ENCODE measurements at regions not wholly inside any gene's neighbourhood (a gene's known extent, or its start where the extent isn't known, plus 50 kb on each side); places are given as distances from the start of the nearest gene placed in this dataset.

DNA sequence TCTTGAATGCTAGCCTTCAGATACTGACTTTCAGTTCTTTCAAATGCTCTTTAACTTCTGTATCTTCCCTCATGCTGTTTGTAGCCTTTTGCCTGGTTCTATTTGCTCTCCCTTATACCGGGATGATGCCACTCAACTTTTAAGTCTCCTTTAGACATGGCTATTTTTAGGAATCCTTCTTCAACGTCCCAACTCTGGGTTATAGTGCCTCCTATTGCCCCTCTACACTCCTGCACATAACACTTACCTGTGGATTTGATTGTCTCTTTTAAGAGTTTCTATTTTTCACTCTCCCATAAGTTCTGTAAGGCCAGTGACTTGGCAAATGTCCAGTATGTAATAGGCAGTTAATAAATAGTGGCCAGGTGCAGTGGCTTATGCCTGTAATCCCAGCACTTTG, 343.0 kb downstream of the KLF5 start:
- no peak for ATAC-seq (ENCODE audit: low read depth)
- no peak overlapping the region for H3K4me3 Mint-ChIP-seq
- no peak for DNase-seq
- ChIA-PET CTCF (no interaction called here), POLR2A (no interaction called here)
- H3K36me3 Mint-ChIP-seq (ENCODE audit: low read depth): no peaks in the 10 kb centered on the region
- H3K9me3 Mint-ChIP-seq: no peaks in the 10 kb centered on the region
- H3K27me3 Mint-ChIP-seq: no peaks in the 10 kb centered on the region
- intact Hi-C loops (cut with micrococcal nuclease): no loop called here
- no peak overlapping the region for H3K27ac Mint-ChIP-seq
- TF ChIP-seq, protein P1, sequence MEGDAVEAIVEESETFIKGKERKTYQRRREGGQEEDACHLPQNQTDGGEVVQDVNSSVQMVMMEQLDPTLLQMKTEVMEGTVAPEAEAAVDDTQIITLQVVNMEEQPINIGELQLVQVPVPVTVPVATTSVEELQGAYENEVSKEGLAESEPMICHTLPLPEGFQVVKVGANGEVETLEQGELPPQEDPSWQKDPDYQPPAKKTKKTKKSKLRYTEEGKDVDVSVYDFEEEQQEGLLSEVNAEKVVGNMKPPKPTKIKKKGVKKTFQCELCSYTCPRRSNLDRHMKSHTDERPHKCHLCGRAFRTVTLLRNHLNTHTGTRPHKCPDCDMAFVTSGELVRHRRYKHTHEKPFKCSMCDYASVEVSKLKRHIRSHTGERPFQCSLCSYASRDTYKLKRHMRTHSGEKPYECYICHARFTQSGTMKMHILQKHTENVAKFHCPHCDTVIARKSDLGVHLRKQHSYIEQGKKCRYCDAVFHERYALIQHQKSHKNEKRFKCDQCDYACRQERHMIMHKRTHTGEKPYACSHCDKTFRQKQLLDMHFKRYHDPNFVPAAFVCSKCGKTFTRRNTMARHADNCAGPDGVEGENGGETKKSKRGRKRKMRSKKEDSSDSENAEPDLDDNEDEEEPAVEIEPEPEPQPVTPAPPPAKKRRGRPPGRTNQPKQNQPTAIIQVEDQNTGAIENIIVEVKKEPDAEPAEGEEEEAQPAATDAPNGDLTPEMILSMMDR (IDR thresholded peaks at IDR 0.05): no peak
- no peaks in the 10 kb centered on the region for H3K4me1 Mint-ChIP-seq

DNA sequence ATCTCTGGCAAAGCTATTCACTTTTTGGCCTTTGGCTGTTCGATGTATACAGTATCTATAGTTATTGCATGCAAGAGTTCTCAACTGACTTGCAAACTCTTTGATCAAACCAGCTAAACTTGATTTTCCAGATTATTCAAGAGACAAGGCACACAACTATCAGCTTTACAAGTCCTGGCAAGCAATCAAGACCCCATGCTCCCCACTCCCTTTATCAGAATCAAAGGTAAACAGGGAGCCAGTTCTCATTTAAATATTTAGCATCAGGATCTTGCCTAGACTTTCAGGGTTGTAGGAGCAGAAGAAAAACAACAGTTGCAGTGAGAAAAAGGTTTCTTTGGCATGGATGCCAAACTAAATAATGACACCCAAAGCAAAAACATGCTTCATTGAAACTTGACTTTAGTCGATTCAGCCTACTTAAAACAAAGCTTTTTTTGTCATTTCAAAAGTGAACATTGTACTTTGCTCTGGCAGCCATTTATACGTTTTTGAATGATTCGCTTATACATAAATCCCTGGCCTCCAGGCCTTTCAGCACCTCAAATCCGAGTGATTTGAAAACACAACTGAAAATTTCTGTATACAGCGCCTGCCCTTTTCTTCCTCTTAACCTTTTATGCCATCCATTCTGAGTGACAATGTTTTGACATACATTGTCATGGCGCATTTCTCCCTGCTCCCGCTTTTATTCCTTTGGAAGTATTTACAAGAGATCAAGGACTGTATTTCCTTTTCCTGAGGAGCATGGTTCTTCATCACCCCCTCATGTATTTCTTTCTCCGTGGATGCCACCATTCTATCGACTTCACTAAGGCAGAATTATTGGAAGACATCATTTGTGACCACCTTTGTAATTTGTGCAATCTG, 340.8 kb downstream of the KLF5 start:
- no peaks in the 10 kb centered on the region for H3K9me3 Mint-ChIP-seq
- no peak overlapping the region for H3K27ac Mint-ChIP-seq
- DNase-seq: no peak
- H3K4me3 Mint-ChIP-seq: no peak overlapping the region
- no peaks in the 10 kb centered on the region for H3K4me1 Mint-ChIP-seq
- ChIA-PET POLR2A (no interaction called here), CTCF (no interaction called here)
- intact Hi-C loops (cut with micrococcal nuclease): no loop called here
- TF ChIP-seq, protein P1 (IDR thresholded peaks at IDR 0.05): no peak
- no peaks in the 10 kb centered on the region for H3K27me3 Mint-ChIP-seq
- ATAC-seq (ENCODE audit: low read depth): no peak
- no peaks in the 10 kb centered on the region for H3K36me3 Mint-ChIP-seq (ENCODE audit: low read depth)

DNA sequence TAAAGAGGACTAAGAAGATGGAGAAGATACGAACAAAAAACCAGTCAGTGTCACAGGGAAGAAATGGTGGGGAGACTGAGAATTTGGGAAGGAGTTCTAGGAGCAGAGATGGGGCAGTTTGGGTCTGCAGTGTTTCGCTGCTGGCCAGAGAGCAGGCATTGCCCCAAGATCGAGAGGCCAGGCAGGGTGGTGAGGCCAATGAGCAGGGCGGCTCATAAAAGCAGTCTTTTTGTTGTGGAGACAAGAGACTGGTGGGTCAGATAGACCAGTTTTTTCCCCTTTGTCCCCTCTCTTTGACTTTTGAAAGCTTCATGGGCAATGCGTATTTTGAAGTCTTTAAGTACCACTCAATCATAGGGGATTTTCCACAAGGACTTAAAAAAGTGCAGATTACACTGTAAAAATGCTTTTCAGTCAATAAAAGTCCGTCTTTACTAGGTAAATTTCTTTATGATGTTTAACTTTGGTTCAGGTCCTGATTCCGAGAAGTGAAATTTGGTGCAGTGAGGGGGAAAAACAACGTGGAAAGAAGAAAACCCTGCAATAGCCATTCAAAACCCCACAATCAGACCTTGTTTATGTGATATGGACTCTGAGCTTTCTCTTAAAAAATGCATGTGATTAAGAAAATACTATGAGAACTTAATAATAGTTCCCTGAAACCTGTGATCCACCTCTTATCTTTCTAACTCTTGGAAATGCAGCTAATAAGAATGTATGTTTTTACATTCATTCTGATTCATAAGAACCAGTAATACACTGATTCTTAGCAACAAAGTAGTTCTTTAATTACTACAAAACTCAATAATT, 338.9 kb downstream of the KLF5 start:
- no peaks in the 10 kb centered on the region for H3K9me3 Mint-ChIP-seq
- H3K4me3 Mint-ChIP-seq: no peak overlapping the region
- CTCF ChIA-PET: no interaction called here
- no peak for DNase-seq
- no peaks in the 10 kb centered on the region for H3K27me3 Mint-ChIP-seq
- H3K36me3 Mint-ChIP-seq (ENCODE audit: low read depth): no peaks in the 10 kb centered on the region
- intact Hi-C loops (cut with micrococcal nuclease): no loop called here
- H3K4me1 Mint-ChIP-seq: no peaks in the 10 kb centered on the region
- no peak for ATAC-seq (ENCODE audit: low read depth)
- POLR2A ChIA-PET: no interaction called here
- no peak overlapping the region for H3K27ac Mint-ChIP-seq
- TF ChIP-seq, protein P1 (IDR thresholded peaks at IDR 0.05): no peak

DNA sequence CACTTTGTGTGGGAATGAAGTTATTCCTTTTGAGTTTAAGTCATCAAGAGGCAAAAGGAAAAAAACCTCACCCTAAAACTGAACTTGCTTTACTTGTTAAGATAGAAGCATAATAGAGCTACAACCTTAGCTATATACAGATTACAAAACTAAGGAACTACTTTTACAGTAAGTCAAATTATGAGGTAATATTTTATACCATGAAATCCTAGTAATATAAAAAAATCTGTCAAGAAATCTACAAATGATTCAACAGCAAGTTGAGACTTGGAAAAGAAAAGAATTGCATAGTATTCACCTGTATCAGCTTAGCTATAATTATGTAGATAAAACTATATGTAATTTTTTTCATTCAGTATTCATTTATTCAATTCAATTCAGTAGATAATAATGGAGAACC, 335.3 kb downstream of the KLF5 start:
- Mint-ChIP-seq H3K4me1 (no peaks in the 10 kb centered on the region), H3K27me3 (no peaks in the 10 kb centered on the region), H3K27ac (no peak overlapping the region), H3K4me3 (no peak overlapping the region), H3K9me3 (peaks cover 6% of the 10 kb centered on the region), H3K36me3 (ENCODE audit: low read depth) (no peaks in the 10 kb centered on the region)
- CTCF ChIA-PET: no interaction called here
- intact Hi-C loops (cut with micrococcal nuclease): no loop called here
- ATAC-seq (ENCODE audit: low read depth) (no peak), DNase-seq (no peak)
- TF ChIP-seq, protein P1 (IDR thresholded peaks at IDR 0.05): no peak
- POLR2A ChIA-PET: no interaction called here

DNA sequence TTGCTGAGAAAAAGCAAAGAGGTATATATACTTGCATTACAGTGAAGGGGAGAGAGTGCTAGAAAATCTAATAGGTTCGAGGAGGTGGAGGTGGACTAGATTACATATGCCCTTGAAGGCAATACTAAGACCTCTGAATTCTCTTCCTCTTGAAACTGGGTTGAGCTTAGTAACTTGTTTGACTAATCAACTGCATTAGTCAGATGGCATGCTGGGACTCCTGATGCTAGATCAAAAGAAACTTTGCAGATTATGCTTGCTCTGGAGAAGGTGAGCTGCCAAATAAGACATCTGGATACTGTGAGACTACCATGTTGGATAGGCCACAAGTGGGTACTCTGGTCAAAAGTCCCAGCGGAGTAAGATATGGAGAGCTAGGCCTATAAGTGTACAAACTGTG, 331.3 kb downstream of the KLF5 start:
- Mint-ChIP-seq H3K27me3 (no peaks in the 10 kb centered on the region), H3K27ac (no peak overlapping the region), H3K4me1 (no peaks in the 10 kb centered on the region), H3K4me3 (no peak overlapping the region), H3K36me3 (ENCODE audit: low read depth) (no peaks in the 10 kb centered on the region), H3K9me3 (peaks cover 9% of the 10 kb centered on the region)
- ATAC-seq (ENCODE audit: low read depth) (no peak), DNase-seq (no peak)
- CTCF ChIA-PET: no interaction called here
- POLR2A ChIA-PET: no interaction called here
- intact Hi-C loops (cut with micrococcal nuclease): no loop called here
- TF ChIP-seq, protein P1 (IDR thresholded peaks at IDR 0.05): no peak

Data from activated B cell treated with CpG ODN at 0.5 μM for 24 hours (primary cell).